ENCODE measurements at regions not wholly inside any gene's neighbourhood (a gene's known extent, or its start where the extent isn't known, plus 50 kb on each side); places are given as distances from the start of the nearest gene placed in this dataset.

- DNase-seq (ENCODE audit: extremely low read depth, insufficient read length), result no peak
- Histone ChIP-seq H3K27me3 (replicated peaks; ENCODE audit: control insufficient read depth, insufficient read depth, low read length) (no peaks in the 10 kb centered on the region; the same call in none of the 2 replicates), H3K4me3 (replicated peaks; ENCODE audit: low read depth, low read length) (no peak overlapping the region), H3K36me3 (ENCODE audit: control insufficient read depth, insufficient read depth, low read length) (no peaks in the 10 kb centered on the region)
- no peak for TF ChIP-seq CTCF (IDR thresholded peaks at IDR 0.05; ENCODE audit: insufficient read depth, low read length, poor library complexity, severe bottlenecking)
Measured at GRCh38 chr2:71886241-71886640, 261.4 kb downstream of the CYP26B1 start.

GRCh38 chr2:71884303-71885042 is 263.2 kb downstream of the CYP26B1 start:
- Histone ChIP-seq H3K4me3 (replicated peaks; ENCODE audit: low read depth, low read length) (no peak overlapping the region), H3K27me3 (replicated peaks; ENCODE audit: control insufficient read depth, insufficient read depth, low read length) (no peaks in the 10 kb centered on the region; the same call in none of the 2 replicates), H3K36me3 (ENCODE audit: control insufficient read depth, insufficient read depth, low read length) (no peaks in the 10 kb centered on the region)
- DNase-seq (ENCODE audit: extremely low read depth, insufficient read length), result no peak
- TF ChIP-seq CTCF (IDR thresholded peaks at IDR 0.05; ENCODE audit: insufficient read depth, low read length, poor library complexity, severe bottlenecking), result no peak

- H3K27me3 ChIP-seq (replicated peaks; ENCODE audit: control insufficient read depth, insufficient read depth, low read length), result no peaks in the 10 kb centered on the region; the same call in 1 of the 2 replicates
- no peak for DNase-seq (ENCODE audit: extremely low read depth, insufficient read length)
- no peak overlapping the region for H3K4me3 ChIP-seq (replicated peaks; ENCODE audit: low read depth, low read length)
- no peaks in the 10 kb centered on the region for H3K36me3 ChIP-seq (ENCODE audit: control insufficient read depth, insufficient read depth, low read length)
- no peak for TF ChIP-seq CTCF (IDR thresholded peaks at IDR 0.05; ENCODE audit: insufficient read depth, low read length, poor library complexity, severe bottlenecking)
Measured at GRCh38 chr2:71882949-71883472, 264.7 kb downstream of the CYP26B1 start.

GRCh38 chr2:71882236-71882946 is 265.3 kb downstream of the CYP26B1 start:
- H3K36me3 ChIP-seq (ENCODE audit: control insufficient read depth, insufficient read depth, low read length), result no peaks in the 10 kb centered on the region
- TF ChIP-seq CTCF (IDR thresholded peaks at IDR 0.05; ENCODE audit: insufficient read depth, low read length, poor library complexity, severe bottlenecking), result no peak
- no peak for DNase-seq (ENCODE audit: extremely low read depth, insufficient read length)
- H3K27me3 ChIP-seq (replicated peaks; ENCODE audit: control insufficient read depth, insufficient read depth, low read length), result no peaks in the 10 kb centered on the region; the same call in 1 of the 2 replicates
- no peak overlapping the region for H3K4me3 ChIP-seq (replicated peaks; ENCODE audit: low read depth, low read length)

GRCh38 chr2:71880846-71881610 is 266.6 kb downstream of the CYP26B1 start:
- Histone ChIP-seq H3K27me3 (replicated peaks; ENCODE audit: control insufficient read depth, insufficient read depth, low read length) (no peaks in the 10 kb centered on the region; the same call in 1 of the 2 replicates), H3K36me3 (ENCODE audit: control insufficient read depth, insufficient read depth, low read length) (no peaks in the 10 kb centered on the region), H3K4me3 (replicated peaks; ENCODE audit: low read depth, low read length) (no peak overlapping the region)
- TF ChIP-seq CTCF (IDR thresholded peaks at IDR 0.05; ENCODE audit: insufficient read depth, low read length, poor library complexity, severe bottlenecking), result no peak
- no peak for DNase-seq (ENCODE audit: extremely low read depth, insufficient read length)

Measured in GM06990 (cell line).